Kidney tubule cell (primary cell): ENCODE measurements at regions not wholly inside any gene's neighbourhood (a gene's known extent, or its start where the extent isn't known, plus 50 kb on each side); places are given as distances from the start of the nearest gene placed in this dataset.

Source experiments
- DNase-seq: peaks from one replicate; pipeline ENCODE4 v3.0.0-alpha.2; 2018; ENCODE audit warnings: low spot score

DNA sequence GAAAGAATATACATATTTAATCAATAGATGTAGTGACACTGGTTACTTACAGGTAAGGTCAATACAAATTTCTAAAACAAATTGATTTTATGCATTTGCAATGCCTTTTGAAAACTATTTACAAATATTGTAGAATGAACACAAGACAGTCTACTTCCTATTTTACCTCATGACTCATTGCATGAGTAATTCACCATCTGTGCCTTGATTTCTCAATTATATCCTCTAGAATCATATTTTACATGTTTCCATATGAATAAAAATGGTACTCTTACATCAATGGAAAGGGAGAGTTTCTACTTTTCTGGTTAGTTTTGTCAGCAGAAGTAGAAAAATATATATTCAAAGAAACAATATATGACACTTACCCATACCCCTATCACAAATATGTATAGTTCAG is 203.8 kb upstream of the CDH7 start:
- DNase-seq, result no peak

DNA sequence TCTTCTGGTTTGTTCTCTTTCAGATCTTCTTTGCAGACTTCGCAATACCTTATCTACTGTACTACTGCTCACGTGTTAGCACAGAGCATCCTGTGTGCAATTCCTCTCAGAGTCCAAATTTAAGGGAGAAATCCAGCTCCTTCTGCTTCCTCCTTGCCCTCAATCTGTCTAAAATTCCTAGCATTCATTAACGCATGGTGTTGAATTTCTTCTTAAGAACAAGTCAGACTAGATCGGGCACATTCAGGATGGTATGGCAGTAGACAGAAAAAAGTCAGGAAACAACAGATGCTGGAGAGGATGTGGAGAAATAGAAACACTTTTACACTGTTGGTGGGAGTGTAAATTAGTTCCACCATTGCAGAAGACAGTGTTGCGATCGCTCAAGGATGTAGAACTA is 206.1 kb upstream of the CDH7 start:
- DNase-seq, result no peak

DNA sequence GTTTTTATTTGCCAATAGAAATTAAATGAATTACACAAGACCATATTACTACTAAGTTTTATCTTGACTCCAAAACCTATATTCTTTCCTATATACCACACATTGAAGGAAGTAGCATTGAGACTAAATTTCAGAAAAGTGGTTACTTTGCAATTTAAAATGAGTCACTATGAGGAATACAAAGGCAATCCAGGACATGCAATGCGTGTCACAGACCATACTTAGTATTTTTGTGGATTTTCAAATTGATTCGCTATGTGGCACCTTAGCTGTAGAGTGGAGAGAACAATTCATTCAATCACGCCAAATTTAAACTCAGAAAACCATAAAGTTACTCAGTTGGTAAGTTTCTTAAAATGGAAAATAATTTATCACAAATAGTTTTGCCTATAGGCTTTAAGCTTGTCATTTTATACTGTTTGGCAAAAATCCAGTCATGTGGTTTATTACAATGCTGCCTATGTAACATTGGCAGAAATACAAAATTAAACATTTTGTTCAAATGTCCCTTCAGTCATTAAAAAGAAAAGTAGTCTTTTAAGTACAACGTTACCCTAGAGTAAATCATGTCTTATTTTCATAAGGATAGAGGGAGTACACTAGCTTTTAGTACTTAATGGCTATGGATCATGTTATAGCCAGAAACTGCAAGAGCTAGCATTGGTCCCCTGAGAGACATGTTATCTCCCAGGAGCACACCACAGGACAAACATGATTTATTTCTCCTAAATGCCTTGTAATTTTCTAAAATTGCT is 222.8 kb upstream of the CDH7 start:
- no peak for DNase-seq

DNA sequence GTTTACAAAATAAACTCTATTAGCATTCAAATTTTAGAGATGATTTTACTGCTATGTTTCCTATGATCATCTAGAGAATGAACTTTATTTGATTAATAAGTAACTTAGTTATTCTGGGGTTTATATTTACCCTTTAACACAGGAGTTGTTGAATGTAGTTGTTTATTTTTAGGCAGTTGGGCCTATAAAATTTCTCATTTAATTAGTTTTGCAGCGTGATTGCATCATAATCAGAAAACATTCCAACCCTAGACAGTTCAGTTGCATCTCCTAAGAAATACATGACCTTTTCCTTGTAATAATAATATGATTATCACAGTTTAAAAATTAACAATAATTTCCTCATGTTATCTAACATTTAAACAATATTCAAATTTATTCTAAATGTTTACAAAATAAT is 224.7 kb upstream of the CDH7 start:
- no peak for DNase-seq

DNA sequence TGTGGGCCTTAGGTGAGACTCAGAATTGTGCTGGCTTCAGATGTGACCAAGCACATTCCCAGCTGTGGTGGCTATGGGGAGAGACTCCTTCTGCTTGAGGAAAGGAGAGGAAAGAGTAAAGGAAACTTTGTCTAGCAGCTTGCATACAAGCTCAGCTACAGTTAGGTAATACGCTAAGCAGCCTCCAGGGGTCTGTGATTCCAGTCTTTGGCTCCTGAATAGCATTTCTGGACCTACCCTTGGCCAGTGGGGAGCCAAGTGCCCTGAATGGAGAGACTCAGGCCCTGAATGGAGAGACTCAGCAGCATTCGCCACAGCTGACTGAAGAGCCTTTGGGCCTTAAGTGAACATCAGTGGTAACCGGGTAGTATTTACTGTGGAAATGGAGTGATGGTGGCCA is 227.4 kb upstream of the CDH7 start:
- DNase-seq, result no peak

DNA sequence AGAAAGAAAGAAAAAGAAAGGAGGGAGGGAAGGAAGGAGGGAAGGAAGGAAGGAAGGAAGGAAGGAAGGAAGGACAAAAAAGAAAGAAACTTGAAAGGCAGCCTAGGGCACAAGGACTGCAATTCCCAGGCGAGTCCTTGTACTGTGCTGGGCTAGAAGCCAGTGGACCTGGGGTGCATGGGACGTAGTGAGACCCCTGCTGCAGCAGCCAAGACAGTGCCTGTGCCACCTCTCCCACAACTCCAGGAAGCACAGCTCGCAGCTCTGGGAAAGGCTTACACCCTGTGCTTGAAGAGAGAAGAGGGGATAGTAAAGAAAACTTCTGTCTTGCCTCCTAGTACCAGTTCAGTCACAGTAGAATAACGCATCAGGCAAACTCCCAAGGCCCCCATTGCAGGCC is 227.9 kb upstream of the CDH7 start:
- no peak for DNase-seq

DNA sequence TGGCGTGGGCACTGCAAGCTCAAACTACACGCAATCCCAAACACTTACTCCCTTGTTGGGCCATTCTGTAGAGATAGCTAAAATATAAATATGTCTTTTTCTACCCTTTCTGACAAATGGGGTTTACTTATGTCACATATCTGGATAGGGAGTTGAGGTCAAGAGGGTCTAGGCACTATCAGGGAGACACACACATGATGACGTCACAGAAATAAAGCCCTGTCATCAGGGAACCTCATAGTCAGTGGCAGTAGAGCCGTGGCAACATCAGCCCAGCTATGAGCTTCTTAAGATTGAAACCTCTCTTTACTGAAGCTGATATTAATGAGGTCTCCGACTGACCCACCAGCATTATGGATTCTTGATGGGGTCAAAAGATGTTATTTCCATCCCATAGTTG is 234.6 kb upstream of the CDH7 start:
- DNase-seq, result no peak

DNA sequence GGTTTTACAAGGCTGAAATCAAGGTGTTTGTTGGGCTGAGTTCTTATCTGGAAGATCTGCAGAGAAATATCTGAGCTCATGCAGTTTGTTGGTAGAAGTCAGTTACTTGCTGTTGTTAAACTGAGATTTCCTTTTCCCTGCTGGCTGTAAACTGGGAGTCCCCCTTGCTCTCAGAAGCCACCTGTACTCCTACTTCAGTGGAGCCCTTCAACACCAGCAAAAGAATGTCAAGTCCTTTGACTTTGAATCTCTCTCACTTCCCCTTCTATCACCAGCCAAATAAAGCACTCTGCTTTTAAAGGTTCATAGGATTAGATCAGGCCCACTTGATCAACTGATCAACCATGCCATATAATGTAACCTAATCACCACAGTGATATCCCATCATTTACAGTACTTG is 252.2 kb upstream of the CDH7 start:
- no peak for DNase-seq

DNA sequence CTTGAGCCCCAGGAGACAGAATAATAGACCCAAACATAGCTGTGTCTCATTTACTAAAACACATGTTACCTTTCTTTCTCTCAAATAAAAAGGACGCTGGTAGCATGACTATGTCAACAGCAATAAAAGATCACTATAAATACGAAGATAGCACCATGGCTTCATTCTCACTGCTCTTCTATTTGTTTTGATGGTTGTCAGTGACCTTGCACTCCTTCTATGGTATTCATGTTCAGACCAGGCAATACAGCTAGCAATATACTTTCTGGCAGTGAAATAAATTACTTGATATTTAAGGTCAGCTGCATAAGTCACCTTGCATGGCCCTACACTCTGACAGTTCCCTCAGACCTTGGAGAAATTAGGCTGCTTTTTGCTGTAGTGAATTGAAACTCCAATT is 263.2 kb upstream of the CDH7 start:
- DNase-seq, result no peak

DNA sequence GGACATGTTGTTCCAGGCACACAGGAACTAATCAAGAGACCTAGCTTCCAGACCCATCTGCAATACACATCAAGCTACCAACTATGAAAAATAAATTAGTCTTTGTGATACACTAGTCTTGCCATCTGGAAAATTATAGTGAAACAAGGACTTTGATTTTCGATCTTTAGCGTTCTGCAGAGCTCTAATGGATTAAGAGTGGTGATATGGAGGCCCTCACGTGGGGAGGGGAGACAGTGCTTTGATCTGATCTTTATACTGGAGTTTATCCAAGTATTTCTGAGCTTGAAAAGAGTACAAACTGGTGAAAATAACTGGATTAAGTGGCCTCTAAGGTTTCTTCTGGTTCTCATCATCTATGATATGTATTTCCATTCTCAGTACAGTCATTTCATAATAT is 273.4 kb upstream of the CDH7 start:
- DNase-seq, result no peak

DNA sequence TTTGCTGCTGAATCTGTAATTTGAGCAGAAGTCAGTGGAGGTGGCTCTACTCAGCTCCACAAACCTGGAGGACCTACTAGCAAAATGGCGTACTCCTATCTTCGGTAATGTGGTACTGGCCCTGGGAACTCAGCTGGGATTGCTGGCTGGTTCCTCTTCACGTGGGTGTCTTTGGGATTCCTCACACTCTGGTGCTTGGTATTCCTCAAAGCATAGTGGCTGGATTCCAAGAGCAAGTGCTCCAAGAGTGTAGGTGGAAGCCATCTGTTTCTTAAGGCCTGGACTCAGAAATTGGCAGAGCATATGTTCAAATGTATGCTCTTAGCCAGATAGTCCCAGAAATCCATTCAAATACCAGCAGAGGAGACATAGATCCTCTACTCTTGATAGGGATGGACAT is 281.9 kb upstream of the CDH7 start:
- no peak for DNase-seq

DNA sequence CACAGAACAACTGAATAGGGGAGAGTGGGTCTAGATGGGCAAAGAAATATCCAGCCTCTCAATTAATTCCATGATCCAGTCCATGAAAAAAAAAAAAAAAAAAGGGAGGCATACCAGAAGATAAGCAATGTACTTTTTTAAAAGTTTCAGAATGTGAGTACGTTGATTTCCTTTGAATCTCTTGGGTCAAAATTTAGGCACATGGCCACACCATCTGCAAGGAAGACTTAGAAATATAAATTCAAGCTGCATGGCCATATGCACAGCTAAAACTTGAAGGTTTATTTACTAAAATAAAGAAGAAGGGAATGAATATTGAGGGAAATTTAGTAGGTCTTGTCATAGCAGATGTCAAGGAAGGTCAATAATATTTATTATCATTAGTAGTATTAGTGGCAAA is 286.5 kb upstream of the CDH7 start:
- DNase-seq, result no peak

DNA sequence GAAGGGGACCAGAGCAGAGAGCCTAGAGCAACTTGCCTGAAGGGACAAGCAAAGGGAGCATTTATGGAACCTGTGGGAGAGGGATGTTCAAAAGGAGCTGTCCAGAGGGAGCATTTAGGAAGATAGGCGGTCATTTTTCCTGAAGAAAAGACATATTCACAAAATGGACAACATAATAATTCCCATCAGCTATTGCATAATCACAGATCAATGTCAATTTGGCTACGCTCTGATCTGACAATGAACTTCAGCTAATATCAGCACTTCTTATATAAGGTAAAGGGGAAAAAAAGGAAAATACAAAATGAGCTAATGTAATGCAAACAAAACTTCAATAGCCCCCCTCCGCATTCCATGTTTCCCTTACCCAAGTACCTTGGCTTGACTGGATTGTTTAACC is 291.1 kb upstream of the CDH7 start:
- no peak for DNase-seq

DNA sequence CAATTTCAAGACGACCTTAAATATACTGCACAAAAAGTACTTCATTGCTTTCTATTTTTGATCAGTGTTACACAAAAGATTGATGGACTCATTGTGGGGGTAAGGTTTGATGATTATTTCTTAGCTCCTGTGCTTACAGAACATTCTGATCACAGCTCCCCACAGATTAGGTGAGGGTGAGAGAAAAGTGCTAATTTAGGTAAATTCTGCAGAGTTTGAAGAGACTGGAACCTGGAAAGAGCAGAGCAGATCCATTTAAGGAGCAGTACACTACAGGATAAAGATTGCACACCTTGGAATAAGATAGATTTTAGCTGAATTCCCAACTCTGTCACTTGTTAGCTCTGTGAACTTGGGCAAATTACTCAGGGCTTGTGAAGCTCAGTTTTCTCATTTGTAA is 291.9 kb upstream of the CDH7 start:
- no peak for DNase-seq

DNA sequence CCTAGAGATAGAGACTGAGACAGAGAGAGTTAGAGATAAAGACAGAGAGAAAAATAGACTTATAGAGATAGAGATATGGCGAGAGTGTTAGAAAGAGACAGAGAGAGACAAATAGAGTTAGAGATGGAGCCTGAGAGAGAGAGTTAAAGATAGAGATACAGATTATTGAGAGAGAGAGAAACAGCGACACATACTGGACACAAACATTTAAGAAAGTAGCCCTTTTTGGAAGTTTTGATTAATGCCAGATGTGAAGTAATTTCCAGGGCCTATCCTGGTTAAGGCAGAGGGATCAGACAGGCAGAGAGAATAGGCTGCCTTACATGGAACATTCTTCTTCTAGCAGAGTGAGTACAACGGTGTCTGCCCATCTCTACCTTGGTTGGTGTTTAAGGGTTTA is 311.6 kb upstream of the CDH7 start:
- DNase-seq, result no peak

DNA sequence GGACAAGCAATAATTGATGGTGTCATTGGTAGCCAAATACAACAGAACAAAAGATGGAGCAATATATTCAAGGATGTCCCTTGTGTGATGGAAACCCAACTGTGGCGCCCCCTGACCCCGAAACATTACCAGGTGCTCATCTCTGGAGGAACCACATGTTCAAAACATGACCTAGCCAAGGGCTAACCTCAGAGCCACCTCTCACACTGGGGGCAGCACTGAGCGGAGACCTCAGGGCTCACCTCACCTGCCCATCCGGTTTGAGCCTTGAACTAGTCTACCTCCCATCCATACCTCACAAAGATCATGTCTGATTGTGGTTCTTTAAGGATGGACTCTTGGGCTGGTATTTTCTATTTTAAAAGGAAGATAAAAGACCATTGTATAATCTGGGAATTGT is 314.4 kb upstream of the CDH7 start:
- no peak for DNase-seq

DNA sequence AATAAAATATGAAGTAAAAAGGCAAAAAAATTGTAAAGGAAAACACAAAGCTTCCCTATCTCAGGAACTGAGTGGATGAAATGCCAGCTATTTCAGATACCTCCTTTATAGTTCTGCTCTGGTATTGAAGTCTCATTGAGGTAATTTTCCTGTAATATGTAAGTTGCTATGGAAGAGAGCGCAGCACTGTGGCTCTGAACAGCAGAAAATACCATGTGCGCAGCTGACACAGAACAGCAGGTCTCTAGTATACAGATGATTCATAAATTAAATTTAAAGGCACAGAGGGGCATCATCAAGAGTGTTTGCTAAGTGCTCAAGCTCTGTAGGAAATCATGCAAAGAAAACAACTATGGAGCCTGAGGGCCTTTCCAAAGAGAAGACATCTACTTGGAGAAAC is 315.3 kb upstream of the CDH7 start:
- no peak for DNase-seq

DNA sequence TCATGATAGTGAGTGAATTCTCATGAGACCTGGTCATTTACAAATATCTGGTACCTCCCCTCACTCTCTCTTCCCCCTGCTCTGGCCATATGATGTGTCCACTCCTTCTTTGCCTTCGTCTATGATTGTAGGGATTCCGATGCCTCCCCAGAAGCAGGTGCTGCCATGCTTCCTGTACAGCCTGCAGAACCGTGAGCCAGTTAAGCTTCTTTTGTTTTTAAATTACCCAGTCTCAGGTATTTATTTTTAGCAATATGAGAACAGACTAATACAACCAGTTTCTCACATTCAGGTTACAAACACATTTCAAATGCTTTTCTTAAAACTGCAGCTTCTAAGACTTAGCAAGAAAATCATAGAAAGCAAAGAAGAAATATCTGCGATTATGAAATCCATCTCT is 321.2 kb upstream of the CDH7 start:
- DNase-seq, result no peak

DNA sequence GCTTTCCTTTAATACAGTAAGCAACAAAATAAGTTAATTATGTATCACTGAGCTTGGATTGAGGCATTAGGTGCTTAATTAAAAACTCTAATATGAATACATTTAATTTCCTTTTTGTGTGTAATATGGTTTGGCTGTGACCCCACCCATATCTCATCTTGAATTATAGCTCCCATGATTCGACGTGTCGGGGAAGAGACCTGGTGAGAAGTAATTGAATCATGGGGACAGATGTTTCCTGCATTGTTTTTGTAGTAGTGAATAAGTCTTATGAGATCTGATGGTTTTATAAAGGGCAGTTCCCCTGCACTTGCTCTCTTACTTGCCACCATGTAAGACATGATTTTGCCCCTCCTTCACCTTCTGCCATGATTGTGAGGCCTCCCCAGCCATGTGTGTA is 325.4 kb upstream of the CDH7 start:
- DNase-seq, result no peak

DNA sequence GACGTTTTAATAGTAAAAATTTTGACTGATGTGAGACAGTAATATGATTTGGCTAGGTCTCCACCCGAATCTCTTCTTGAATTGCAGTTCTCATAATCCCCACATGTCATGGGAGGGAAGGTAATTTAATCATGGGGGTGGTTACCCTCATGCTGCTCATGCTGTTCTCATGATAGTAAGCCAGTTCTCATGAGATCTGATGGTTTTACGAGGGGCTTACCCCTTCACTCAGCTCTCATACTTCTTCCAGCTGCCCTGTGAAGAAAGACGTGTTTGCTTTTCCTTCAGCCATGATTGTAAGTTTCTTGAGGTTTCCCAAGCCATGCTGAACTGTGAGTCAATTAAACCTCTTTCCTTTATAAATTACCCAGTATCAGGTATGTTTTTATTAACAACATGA is 327.0 kb upstream of the CDH7 start:
- DNase-seq, result no peak

DNA sequence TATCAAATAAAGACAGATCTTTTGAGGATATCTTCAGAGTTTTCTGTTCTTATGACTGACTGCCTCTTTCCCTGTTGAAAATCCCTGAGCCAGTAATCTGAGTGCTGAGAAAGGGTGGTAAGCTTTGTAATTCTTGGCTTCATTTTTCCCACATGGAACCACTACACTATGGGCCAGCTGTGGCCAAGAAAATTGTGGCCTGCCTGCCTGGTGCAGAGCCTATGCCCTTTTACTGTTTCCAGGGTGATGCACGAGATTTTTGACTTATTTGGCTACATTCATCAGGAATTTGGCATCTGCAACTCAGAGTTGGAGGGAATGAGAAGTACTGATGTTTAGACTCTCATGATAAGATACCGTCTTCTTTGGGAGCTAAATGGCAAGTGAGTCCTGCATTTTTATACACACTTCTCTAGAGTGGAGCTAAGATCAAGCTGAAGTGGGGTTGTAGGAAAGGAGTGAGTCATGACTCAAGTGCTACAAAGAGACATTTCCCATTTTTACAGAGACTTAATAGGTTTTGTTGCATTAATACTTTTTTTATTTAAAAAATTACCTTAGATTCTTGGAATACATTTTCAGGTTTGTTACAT is 328.2 kb upstream of the CDH7 start:
- DNase-seq, result no peak

DNA sequence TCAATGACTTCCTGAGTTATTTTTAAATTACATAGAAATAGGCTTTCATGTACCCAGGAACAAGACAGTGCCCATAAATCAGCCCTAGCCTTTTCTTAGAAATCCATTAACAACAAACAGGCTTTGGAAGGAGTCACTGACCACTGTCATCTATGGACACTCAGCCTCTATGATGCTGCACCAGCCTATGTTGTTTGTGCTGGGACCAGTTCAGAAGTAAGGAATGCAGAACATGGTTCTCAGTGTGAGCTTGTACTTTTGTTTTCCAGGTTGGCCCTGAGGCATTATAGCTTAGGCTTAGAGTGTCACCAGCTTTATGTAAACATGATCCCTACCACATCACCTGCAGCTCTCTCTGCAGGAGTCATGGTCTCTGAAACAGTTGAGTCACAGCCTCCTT is 335.7 kb upstream of the CDH7 start:
- DNase-seq, result no peak

DNA sequence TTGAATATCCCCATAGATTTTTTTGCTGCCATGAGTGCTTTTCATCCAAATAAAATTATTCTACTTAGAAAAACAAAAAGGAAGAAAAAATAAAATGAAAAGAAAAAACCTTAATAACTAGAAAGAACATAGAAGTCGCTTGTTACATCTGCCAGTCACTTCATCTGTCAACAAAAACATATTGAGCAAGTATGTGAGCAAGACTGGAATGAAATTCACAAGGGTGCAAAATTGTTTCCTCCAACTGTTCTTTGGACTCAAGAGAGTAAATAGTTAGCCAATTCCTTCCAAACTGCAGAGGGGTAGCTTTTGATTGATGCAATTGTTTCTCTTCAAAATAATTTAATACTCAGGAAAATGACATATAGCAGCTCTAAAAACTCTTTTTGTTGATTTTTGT is 336.3 kb upstream of the CDH7 start:
- DNase-seq, result no peak

DNA sequence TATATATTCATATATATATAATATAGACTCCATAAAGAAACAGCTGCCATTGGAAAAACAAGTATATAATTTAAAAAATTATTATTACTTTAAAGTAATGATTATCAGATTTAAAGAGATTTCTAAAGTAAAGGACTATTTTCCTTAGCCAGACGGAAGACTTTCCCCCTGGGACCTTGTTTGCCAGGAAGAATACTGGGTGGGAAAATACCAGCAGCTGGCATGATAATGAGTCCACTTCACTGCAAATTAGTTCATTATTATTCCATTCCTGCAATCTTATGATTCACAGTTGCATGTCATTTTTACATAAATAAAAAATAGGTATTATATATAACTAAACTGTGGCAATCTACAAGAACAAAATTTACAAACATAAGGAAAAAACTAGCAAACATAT is 339.8 kb upstream of the CDH7 start:
- DNase-seq, result no peak
